ENCODE measurements at regions not wholly inside any gene's neighbourhood (a gene's known extent, or its start where the extent isn't known, plus 50 kb on each side); places are given as distances from the start of the nearest gene placed in this dataset.

DNA sequence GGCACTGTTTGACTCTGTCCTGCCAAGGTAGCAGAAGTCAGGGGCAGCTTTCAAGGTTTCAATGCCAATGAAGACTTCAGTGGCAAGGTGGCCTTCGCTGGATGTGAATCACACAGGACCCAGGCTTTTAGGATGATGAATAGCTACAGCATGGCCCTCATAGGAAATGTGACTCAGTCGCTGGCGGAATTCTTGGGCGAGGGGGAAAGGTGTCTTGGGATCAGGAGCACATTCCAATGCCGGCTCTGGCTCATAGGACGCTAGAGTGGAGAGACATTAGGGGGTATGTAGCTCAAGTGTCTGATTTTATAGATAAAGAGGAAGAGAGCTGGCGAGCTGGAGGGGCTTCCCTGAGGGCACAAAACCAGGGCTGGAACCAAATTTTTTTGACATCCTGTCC lies 68.6 kb downstream of the SMIM21 start:
- peak; percentile 48 for DNase-seq

DNA sequence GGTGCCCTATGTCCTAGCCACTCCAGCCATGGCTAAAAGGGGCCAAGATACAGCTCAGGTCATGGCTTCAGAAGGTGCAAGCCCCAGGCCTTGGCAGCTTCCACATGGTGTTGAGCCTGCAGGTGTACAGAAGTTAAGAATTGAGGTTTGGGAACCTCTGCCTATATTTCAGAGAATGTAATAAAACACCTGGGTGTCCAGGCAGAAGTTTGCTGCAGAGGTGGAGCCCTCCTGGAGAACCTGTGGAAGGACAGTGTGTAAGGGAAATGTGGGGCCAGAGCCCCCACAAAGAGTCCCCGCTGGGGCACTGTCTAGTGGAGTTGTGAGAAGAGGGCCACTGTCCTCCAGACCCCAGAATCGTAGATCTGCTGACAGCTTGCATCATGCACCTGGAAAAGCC lies 74.1 kb downstream of the SMIM21 start:
- no peak for DNase-seq

DNA sequence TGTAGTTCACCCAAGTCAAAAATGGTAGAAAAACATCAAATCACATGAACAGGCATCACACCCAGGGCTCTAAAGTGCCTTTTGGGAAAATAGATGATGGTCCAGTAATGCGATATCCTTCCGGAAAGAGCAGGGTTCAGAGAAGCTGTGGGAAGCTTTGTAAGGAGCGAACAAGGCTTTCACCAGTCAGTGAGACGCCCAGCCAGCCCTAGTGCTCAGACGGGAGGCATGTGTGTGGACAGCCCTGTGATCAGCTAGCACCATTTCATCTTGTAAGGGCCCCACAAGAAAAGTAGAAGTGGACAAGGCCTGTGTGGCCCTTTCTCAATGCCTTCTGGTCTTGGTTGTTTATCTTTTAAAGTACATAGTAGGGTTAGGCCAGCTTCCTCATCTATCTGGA lies 76.1 kb downstream of the SMIM21 start:
- DNase-seq, result no peak

DNA sequence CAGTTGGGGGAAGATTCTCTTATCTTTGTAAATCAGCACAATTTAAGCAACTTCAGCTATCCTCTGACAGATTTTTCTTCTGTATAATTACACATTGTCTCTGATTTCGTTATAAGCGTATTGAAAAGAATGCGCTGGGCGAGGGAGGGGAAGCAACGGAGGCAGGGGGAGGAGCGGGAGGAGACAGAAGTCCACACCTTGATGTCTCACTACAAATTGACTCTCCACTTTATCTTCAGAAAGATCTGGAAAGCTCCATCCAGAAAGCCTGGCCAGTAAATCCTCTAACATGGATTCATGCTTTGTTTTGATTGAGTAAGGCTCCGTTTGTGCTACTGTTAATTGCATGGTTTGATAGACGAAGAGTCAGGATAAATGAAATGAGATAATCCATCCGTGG lies 76.6 kb downstream of the SMIM21 start:
- DNase-seq, result no peak

DNA sequence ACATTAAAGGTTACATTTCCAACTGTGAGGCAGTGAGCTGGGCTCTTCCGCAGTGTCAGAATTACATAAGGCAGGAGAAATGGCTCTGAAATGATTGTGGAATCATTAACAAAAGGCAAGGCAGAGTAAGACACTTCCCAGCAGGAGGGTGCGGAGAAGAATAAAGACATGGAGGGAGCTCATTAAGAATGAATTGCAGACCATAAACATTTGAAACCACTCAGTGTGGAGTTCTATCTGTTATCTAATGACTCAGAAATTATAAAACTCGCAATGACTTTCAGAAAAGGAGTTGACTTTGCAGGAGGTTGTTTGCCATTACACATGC lies 77.0 kb downstream of the SMIM21 start:
- DNase-seq, result peak; percentile 28

DNA sequence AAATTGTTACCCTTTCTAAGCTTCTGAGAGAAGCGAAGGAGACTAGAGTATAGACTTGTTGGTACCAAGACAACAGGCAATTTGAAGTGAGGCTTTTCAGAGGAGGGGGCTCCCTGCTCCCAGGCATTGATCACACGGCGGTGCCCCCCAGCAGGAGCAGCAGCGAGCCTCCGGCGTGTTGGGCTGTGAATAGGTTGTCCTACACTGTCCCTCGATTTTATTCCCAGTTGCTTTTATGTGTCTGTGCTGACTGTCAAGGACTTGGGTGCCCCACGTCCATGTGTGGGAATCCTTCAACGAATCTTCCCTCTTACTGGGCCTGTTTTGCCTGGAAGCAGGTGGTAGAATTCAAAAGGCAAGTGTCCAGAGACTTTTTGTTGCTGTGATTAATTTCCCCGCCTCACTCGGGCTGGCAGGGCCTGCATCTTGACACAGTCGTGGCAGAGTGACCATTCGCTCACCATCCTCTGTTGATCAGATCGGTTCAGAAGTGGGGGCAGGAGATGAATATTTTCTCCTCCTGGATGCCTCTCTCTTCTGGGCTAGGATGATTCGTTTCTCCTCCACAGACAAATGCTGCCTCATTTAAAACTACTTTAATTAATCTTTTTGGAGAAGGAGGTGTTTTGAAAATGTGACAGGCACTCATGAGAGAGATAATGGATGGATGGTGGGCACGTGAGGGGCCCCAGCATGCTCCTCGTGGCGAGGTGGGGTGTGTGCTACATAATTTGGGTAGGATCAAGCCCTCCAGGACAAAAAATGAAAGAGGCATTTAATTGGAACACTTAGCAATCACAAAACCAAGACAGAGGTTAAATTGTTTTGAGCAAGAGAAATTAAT lies 77.6 kb downstream of the SMIM21 start:
- DNase-seq, result no peak

DNA sequence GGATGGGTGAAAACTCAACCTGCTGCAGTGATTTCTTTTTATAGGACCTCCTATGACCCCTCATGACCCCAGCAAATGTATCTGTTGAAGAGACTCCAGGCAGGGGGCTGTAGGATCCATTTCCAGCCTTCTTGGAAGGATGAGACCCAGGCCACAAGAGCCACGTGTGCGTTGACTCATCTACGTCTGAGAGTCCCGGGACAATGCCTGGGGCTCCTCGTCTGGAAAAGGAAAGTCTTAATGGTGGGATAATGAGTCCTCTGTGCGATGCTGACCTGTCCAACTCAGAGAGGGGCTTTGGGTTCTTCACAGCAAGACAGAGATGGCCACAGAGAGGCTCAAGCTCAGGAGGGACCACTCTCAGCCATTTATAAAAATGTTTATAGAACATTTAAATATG lies 80.8 kb downstream of the SMIM21 start:
- no peak for DNase-seq

DNA sequence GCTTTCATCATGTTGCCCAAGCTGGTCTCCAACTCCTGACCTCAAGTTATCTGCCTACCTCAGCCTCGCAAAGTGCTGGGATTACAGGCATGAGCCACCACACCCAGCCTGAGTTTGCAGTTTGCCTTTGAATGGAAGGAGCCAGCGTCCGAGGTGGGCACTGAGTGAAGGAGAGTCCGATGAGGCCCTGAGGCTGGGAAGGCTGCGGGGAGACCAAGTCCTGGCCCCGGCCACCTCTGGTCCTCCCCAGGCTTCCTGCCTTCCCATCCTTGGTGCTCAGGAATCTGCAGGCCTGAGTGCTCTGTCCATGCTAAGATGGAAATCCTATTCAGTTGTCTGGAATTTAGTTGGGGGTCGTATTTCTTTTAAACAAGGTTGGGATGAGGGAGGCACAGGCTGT lies 82.9 kb downstream of the SMIM21 start:
- DNase-seq, result no peak

DNA sequence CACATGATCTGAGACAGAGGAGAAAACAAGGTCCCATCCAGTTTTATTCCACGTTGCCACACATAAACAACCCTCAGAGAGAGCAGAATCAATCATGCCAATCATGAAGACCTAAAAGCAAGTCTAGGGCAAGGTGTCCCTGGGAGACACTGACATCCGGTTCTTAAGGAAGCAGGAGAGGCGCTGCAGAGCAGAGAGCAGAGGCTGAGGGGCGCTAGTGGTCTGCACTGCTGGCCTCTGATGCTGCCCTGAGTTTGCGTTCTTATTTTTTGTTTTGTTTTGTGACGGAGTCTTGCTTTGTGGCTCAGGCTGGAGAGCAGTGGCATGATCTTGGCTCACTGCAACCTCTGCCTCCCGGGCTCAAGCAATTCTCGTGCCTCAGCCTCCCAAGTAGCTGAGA lies 83.3 kb downstream of the SMIM21 start:
- DNase-seq, result no peak

DNA sequence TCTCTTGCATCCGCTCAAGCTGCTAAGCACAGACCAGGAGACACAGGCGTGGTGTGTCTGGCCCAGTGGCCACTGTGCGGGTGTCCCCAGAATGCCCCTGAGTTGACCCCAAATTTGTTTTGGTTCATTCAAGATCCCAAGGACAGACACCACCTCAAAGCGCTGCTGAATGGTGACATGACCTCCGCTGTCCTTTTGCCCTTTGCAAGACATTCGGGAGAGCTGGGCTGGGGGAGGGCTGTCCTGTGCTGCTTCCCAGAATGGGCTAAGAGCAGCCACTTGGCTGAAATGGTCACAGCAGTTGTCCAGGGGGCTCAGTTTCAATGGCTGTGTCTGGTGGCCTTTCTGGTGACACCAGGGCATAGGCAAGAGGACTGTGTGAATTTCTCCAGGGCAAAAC lies 84.1 kb downstream of the SMIM21 start:
- DNase-seq, result no peak

DNA sequence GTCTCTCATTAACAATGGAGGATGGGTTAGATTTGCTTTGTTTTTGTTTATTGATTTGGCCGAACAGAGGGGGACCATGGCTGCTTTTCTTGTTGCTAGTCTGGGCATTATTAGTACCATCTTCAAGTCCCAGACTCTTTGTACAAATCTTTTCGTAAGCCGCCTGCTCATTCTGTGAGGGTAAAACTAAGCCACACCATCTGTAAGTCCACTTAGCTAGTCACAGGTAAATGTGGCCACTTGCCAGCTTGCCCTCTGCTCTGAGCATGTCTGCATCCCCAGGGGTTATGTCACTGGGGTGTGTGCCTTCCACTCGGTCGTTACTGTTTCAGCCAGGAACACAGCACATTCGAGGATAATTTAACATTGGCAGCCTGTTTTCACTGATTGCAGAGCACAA lies 85.6 kb downstream of the SMIM21 start:
- DNase-seq, result no peak

DNA sequence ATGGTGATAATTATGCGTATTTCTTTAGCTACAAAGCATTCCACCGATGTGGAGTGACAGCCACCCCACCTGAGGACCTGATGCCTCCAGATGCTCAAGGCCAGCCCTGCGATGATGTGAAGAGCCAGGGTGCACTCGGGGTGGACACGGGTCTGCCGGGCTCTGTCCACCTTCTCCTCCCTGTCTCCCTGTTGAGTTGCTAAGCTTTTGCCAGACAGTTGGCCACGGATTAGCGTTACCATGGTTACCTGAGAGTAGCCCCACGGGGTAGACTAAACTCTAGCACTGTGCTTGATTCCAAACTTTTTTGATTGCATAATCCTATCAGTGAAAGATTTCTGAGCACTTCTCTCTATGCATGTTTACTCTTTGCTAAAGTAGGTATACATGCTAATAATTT lies 86.2 kb downstream of the SMIM21 start:
- DNase-seq, result peak; percentile 8

DNA sequence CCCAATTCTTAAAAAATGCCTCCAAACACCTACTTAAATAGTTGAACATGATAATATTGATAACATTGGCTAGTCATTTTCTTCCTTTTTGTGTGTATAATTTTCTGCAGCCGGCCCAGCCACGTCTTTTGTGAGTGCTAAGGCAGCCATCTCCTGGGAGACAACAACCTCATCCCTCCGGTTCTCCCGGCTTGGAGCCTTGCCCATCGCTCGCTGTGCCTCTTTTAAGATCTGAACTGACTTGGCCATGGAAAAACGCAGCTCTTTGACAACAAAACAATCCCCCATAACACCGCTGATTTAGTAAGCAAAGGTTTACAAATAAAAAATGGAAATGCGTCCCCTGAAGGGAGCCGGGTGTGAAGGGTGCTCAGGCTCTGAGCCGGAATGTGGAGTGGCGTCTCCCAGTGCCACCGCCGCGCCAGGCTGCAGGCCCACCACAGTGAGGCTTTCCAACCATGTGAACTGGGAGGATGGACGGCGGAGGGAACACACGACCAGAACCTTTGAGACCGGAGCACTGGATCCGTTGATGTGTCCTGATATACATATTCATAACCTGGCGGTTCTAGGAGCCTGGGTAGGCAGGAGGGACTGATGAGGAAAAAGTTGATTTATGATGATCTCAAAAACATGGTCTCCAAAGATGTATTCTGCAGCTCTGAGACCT lies 87.4 kb downstream of the SMIM21 start:
- no peak for DNase-seq

All from fibroblast of skin of abdomen (primary cell).